ENCODE measurements at regions not wholly inside any gene's neighbourhood (a gene's known extent, or its start where the extent isn't known, plus 50 kb on each side); places are given as distances from the start of the nearest gene placed in this dataset.

GRCh38 chr13:111648885-111649284 is 328.4 kb downstream of the TEX29 start:
- TF ChIP-seq CTCF (IDR thresholded peaks at IDR 0.05; ENCODE audit: insufficient read depth, low read length, poor library complexity, severe bottlenecking) = no peak
- no peak for TF ChIP-seq EZH2phosphoT487 (conservative IDR thresholded peaks at IDR 0.05; ENCODE audit: low read length)
